ENCODE measurements at regions not wholly inside any gene's neighbourhood (a gene's known extent, or its start where the extent isn't known, plus 50 kb on each side); places are given as distances from the start of the nearest gene placed in this dataset.
"Not testable (repeated sequence)": the region's sequence is repeated elsewhere in the genome, so short reads cannot be mapped to it uniquely, and the experiment has no call there.

DNA sequence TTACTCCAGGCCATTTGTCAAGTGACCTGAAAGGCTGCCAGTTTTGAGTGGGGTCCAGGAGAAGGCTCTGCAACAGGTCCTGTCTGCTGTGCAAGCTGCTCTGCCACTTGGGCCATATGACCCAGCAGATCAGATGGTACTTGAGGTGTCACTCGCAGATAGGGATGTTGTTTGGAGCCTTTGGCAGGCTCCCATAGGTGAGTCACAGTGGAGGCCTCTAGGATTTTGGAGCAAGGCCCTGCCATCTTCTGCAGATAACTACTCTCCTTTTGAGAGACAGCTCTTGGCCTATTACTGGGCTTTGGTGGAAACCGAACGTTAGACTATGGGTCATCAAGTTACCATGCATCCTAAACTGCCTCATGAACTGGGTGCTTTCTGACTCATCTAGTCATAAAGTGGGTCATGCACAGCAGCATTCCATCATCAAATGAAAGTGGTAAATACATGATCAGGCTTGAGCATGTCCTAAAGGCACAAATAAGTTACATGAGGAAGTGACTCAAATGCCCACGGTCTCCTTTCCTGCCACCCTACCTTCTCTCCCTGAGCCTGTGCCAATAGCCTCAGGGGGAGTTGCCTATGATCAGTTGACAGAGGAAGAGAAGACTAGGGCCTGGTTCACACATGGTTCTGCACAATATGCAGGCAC, 87.0 kb upstream of the RANBP6 start:
- DNase-seq = not testable (repeated sequence)

GRCh38 chr9:6101725-6102124, 86.3 kb upstream of the RANBP6 start:
- not testable (repeated sequence) for DNase-seq

GRCh38 chr9:6099346-6099745, 83.9 kb upstream of the RANBP6 start:
- not testable (repeated sequence) for DNase-seq

GRCh38 chr9:6098431-6098830, 83.0 kb upstream of the RANBP6 start:
- no peak for DNase-seq

GRCh38 chr9:6096821-6097220, 81.4 kb upstream of the RANBP6 start:
- no peak for DNase-seq

DNA sequence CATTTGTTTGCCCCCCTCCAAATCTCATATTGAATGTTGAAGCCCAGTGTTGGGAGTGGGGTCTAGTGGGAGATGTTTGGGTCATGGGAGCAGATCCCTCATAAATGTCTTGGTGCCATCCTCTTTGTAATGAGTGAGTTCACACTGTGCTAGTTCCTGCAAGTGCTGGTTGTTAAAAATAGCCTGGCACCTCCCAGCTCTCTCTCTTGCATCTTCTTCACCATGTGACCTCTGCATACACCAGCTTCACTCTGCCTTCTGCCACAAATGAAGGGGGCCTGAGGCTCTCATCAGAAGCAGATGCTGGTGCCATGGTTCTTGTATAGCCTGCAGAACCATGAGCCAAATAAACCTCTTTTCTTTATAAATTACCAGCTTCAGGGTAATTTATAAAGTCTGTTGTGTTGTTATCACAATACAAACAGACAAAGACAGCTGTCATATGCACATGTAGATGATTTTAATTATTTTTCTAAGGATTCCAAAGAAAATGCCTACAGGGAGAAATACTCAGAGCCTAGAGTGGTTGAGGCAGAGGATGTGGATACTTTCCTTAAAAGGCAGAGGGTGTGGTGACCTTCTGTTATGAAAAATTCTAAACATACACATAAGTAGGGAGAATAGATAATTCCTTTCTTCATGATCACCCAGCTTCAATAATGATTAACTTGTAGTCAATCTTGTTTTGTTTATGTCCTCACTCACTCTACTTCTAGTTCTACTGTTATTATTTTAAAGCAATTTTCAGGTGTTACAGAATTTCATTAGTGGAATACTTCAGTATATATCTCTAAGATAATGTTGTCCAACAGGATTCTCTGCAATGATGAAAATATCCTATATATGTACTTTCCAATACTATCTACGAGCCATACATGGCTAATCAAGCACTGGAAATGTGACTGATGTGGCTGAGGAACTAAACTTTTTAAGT, 75.1 kb upstream of the RANBP6 start:
- DNase-seq = no peak

- DNase-seq = no peak
Observed at GRCh38 chr9:6089300-6089699, 73.9 kb upstream of the RANBP6 start.

DNA sequence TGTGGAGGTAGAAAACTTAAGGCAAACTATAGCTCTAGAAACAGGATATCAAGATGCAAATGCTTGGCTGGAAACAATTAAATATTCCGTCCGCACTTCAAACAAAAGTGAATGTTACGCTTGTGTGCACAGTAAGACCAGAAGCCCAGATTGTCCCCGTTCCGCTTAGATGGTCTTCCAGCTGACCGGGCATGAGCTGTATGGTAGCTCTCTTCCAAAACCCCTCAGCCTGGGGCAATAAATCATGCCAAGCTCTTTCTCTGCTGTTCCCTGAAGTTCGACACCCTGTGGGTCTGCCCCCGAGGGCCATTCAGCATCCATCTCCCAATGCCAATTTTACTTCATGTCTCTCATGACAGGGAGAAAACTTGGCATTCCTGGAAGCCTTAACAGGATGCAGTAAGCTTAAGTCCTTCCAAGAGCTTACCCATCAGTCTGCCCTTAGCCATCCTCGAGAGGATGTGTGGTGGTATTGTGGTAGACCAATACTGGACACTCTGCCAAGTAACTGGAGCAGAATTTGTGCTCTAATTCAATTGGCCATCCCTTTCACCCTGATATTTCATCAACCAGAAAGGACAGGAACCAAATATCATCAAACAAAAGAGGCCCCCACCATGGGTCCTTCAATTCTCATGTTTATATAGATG, 70.7 kb upstream of the RANBP6 start:
- no peak for DNase-seq

- peak; percentile 55 for DNase-seq
Observed at GRCh38 chr9:6080154-6080716, 64.8 kb upstream of the RANBP6 start.

GRCh38 chr9:6079386-6079785, 64.0 kb upstream of the RANBP6 start:
- DNase-seq = no peak

DNA sequence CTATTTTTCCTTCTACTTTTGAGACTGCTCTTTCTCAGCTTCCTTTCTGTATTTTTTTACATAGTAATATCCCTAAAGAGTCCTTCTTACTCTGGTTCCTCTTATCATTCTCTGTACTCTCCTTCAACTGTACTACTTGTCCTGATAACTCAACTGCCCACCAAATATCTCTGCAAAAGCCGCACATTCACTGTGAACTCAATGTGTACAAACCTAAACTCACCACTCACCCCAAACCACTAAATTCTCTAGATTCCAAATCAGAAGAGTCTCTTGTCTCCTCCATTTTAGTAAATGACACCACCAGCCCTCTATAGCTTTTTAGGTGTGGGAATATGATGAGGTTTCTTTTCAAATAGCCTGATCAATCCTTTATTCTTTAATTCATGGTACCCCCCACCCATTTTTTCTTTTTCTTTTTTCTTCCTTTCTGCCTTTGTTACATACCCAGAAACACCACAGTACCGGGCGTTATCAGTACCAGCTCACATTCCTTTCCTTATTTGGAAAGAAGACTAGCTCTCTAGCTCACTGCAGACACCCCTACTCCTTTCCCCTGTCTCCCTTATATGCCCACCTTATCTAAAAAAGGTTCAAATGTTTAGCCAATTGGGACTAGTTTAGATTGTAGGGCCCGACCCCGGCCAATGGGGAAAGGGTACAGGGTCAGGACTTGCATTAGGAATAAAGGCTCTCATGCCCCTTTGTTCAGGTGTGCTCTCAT, 63.1 kb upstream of the RANBP6 start:
- DNase-seq = no peak

- no peak for DNase-seq
Observed at GRCh38 chr9:6076851-6077250, 61.4 kb upstream of the RANBP6 start.

DNA sequence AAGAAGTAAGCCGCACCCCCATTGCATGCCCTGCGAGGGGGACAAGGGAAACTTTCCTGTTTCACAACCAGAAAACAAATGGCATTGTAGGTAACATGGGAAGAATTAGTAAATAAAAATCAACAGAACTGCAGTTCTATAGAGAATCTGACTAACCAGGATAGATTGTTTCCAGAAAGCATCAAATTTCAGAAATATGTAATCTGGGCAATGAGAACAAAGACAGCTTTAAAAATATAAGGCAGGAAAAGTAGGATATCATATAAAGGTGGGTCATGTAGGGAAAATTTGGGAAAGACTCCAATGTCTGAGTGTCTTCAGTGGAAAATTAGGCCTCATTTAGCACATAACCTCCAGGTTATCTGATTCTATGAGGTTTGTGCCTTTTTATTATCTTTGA, 58.3 kb upstream of the RANBP6 start:
- no peak for DNase-seq

GRCh38 chr9:6072865-6073264, 57.4 kb upstream of the RANBP6 start:
- DNase-seq = no peak

DNA sequence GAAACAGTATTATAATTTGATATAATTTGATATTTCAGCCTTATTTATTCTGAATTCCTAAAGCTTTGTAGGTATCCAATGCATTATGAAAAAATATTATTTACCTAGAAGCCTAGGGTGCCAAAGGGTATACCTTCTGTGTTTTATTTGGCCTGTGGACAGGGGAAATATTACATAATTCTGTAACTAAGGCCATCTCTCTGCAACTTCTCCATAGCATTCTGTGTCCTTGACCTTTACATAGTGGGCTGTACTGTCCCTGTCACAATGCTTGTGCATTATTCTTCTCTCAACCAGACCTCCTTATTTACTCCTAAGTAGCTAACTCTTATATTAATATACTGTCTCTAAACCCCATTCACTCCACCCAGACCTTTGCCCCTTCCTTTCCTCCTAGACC, 57.0 kb upstream of the RANBP6 start:
- DNase-seq = no peak

DNA sequence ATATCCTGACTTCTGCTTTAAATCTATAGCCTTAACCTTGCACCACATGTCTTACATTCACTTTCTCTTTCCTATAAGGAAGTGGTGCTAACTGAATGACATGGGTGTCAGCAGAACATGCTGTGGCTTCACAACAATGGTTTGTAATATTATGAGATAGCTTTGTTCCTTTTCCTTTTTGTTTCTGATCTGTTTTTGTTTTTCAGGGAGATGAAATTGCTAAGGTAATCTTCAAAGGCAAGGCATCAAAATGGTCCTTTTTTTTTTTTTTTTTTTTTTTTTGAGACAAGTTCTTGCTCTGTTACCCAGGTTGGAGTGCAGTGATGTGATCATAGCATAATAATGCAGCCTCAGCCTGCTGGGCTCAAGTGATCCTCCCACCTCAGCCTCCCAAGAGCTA, 53.6 kb upstream of the RANBP6 start:
- no peak for DNase-seq

GRCh38 chr9:6067426-6067825, 52.0 kb upstream of the RANBP6 start:
- no peak for DNase-seq
